Testis (tissue), 2 donors: ENCODE measurements at regions not wholly inside any gene's neighbourhood (a gene's known extent, or its start where the extent isn't known, plus 50 kb on each side); places are given as distances from the start of the nearest gene placed in this dataset.
A peak's percentile ranks its signal among the peaks of the same experiment; 100 is the strongest.
"Not testable (repeated sequence)": the region's sequence is repeated elsewhere in the genome, so short reads cannot be mapped to it uniquely, and the experiment has no call there.

Experiments
- DNase-seq: peaks from one replicate; pipeline ENCODE4 v3.0.0-alpha.2; 2019
- H3K27ac ChIP-seq, 2 donors: fragments of 200-600 bp; sonication (generic); one replicate each; pipeline ENCODE4 v1.5.1; 2019
- H3K27me3 ChIP-seq: fragments of 200-600 bp; sonication (generic); one replicate; pipeline ENCODE4 v1.5.1; 2019
- H3K36me3 ChIP-seq: fragments of 200-600 bp; sonication (generic); one replicate; pipeline ENCODE4 v1.5.1; 2017; ENCODE audit warnings: low read depth; ENCODE audit errors: missing control alignments
- H3K4me1 ChIP-seq: fragments of 200-600 bp; sonication (generic); one replicate; pipeline ENCODE4 v1.5.1; 2019
- H3K4me3 ChIP-seq, 2 donors: fragments of 200-600 bp; sonication (generic); one replicate each; pipeline ENCODE4 v1.5.1; 2017 to 2019
- H3K9me3 ChIP-seq: fragments of 200-600 bp; sonication (generic); one replicate; pipeline ENCODE4 v1.5.1; 2017
- POLR2A ChIP-seq: fragments of 450-650 bp; IDR thresholded peaks from one replicate; pipeline ENCODE4 v1.6.1; 2017; ENCODE audit warnings: antibody characterized with exemption, mild to moderate bottlenecking, moderate library complexity
- WGBS, 2 donors: methylation state at CpG; one replicate each; pipeline ENCODE4 v1.1.5; 2018; 5-methylcytosine and 5-hydroxymethylcytosine counted together
- intact Hi-C: fragments of 100-400 bp; cut with DNase I; formaldehyde crosslinking; loops from one replicate; pipeline ENCODE4 v1.15.1; 2023; ENCODE audit warnings: low total_unique reads
- TF ChIP-seq, protein P1 (sequence below), 3 experiments: fragments of 450-650 bp in 2 of 3; fragments of 200-600 bp in 1 of 3; sonication (generic) in 1 of 3; IDR thresholded peaks; one replicate each; pipeline ENCODE4 v1.5.1; 2016 to 2019; ENCODE audit warnings: antibody characterized with exemption in 3 of 3, mild to moderate bottlenecking in 2 of 3, moderate library complexity in 1 of 3

DNA sequence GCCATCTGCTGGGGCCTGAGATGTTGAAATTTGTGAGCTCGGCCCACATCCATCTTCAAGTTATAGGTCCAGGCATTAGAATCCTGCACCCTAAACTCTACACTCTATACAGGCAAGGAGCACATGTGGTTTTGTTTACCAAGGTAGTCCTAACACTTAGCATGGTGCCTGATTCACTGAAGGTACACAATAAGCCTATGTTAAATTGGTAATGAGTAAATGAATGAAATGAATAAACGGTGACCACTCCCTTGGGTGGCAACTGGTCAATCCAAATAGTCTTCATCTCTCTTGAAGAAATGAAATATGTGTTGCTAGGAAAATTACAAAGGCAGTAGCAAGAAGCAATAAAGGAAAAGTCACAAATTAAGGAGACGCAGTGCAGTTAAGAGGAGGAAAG, 359.3 kb upstream of the UBE2E2 start:
- TF ChIP-seq, protein P1, sequence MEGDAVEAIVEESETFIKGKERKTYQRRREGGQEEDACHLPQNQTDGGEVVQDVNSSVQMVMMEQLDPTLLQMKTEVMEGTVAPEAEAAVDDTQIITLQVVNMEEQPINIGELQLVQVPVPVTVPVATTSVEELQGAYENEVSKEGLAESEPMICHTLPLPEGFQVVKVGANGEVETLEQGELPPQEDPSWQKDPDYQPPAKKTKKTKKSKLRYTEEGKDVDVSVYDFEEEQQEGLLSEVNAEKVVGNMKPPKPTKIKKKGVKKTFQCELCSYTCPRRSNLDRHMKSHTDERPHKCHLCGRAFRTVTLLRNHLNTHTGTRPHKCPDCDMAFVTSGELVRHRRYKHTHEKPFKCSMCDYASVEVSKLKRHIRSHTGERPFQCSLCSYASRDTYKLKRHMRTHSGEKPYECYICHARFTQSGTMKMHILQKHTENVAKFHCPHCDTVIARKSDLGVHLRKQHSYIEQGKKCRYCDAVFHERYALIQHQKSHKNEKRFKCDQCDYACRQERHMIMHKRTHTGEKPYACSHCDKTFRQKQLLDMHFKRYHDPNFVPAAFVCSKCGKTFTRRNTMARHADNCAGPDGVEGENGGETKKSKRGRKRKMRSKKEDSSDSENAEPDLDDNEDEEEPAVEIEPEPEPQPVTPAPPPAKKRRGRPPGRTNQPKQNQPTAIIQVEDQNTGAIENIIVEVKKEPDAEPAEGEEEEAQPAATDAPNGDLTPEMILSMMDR (IDR thresholded peaks at IDR 0.05), result no peak
- TF ChIP-seq POLR2A, result no peak
- 88 to 94% methylated on average over 3 of the region's 3 CpGs for WGBS, 2 donors

DNA sequence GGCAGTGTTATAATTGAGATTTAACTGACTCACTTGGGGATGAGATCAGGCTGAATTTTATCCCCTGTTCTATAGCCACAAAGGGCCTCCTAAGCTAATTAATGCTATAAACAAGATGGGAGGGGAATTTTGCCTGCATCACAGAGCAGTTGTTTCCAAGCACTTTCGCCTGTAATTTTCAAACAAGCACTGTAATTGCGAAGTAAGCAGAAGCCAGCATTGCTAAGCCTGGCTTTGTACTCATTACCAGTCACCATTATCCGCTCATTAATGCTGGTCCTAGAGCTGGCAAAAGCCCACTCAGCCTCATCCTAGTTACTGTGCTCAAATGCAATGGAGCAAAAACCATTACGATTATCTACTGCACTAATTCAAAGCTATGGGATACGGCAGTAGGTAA, 356.6 kb upstream of the UBE2E2 start:
- TF ChIP-seq, protein P1 (IDR thresholded peaks at IDR 0.05), result no peak
- no peak for TF ChIP-seq POLR2A
- no peak overlapping the region for H3K4me3 ChIP-seq

More for the DNA sequence above, 359.3 kb upstream of the UBE2E2 start:
- no peaks in the 10 kb centered on the region for H3K4me1 ChIP-seq
- H3K36me3 ChIP-seq, result no peaks in the 10 kb centered on the region
- no peak overlapping the region for H3K27ac ChIP-seq
- no peak overlapping the region for H3K4me3 ChIP-seq
- no peak for DNase-seq
- intact Hi-C loops, result no loop called here
- no peaks in the 10 kb centered on the region for H3K9me3 ChIP-seq
- H3K27me3 ChIP-seq, result no peaks in the 10 kb centered on the region

DNA sequence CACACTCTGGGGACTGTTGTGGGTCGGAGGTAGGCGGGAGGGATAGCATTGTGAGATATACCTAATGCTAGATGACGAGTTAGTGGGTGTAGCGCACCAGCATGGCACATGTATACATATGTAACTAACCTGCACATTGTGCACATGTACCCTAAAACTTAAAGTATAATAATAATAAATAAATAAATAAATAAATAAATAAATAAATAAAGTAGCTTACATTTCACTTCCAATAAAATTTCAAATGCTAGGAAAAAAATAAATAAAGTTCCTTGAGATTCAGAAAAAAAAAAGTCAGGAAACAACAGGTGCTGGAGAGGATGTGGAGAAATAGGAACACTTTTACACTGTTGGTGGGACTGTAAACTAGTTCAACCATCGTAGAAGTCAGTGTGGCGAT, 353.5 kb upstream of the UBE2E2 start:
- H3K4me3 ChIP-seq, DNase-seq, H3K36me3 ChIP-seq, H3K4me1 ChIP-seq, H3K27me3 ChIP-seq, H3K9me3 ChIP-seq, H3K27ac ChIP-seq, intact Hi-C loops: not testable (repeated sequence)
- 91 to 95% methylated on average over 6 of the region's 6 CpGs for WGBS, 2 donors

More for the DNA sequence above, 356.6 kb upstream of the UBE2E2 start:
- no peaks in the 10 kb centered on the region for H3K9me3 ChIP-seq
- no peaks in the 10 kb centered on the region for H3K36me3 ChIP-seq
- no peaks in the 10 kb centered on the region for H3K4me1 ChIP-seq
- no peak overlapping the region for H3K27ac ChIP-seq
- intact Hi-C loops, result no loop called here
- no peaks in the 10 kb centered on the region for H3K27me3 ChIP-seq
- WGBS, 2 donors, result 91 to 95% methylated on average over 5 of the region's 5 CpGs
- DNase-seq, result no peak

DNA sequence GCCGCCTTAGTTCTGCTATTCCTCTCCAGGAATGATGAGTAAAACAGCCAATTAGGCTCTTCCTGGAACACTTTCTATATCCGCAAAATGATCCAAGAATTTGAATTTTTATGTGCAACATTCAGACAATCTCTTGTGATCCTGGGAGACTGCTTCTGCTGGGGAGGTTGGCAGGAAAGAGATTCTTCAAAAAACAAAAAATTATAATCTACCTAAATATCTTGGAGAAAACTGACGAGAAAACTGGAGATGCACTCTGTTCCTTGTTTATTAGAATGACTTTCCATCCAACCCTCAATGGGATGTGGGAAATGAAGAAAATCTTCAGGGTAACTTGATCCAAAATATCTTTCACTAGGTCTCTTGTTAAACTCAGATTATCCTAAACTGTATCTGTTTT, 346.3 kb upstream of the UBE2E2 start:
- no peaks in the 10 kb centered on the region for H3K9me3 ChIP-seq
- H3K4me1 ChIP-seq, result peaks cover 8% of the 10 kb centered on the region
- H3K4me3 ChIP-seq, result no peak overlapping the region
- H3K27ac ChIP-seq, result peak overlapping the region in 1 of 2 donors; percentile 11
- TF ChIP-seq POLR2A, result no peak
- TF ChIP-seq, protein P1 (IDR thresholded peaks at IDR 0.05), result no peak
- WGBS, 2 donors, result 45 to 60% methylated on average over 3 of the region's 3 CpGs
- H3K27me3 ChIP-seq, result no peaks in the 10 kb centered on the region
- intact Hi-C loops, result no loop called here
- DNase-seq, result no peak
- H3K36me3 ChIP-seq, result no peaks in the 10 kb centered on the region

DNA sequence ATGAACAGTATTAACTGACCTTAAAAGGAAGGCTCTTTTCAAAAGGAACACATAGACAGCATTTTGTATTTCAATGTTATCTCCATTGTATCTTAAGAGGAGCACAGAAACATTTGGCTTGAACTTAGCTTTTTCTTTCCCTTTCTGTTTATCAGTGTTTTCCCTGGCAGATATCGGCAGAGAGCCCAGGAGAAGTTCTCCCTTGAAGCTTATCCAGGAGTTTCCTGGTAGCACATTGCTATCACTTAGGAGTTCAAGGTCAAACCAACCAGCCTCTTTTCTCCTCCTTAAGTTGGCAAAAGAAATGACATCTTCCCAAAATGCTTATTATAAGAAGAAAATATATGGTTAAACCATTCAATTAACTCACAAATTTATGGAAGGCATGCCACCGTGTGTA, 344.6 kb upstream of the UBE2E2 start:
- WGBS, 2 donors, result 27 to 57% methylated on average over 2 of the region's 2 CpGs
- Histone ChIP-seq H3K4me1 (peaks cover 8% of the 10 kb centered on the region), H3K27me3 (no peaks in the 10 kb centered on the region), H3K27ac (no peak overlapping the region), H3K36me3 (no peaks in the 10 kb centered on the region), H3K9me3 (no peaks in the 10 kb centered on the region), H3K4me3 (no peak overlapping the region)
- peak; percentile 66 for DNase-seq
- TF ChIP-seq, protein P1 (IDR thresholded peaks at IDR 0.05), result no peak
- no peak for TF ChIP-seq POLR2A
- intact Hi-C loops, result no loop called here
